Bone marrow (tissue), 2 donors: ENCODE measurements at regions not wholly inside any gene's neighbourhood (a gene's known extent, or its start where the extent isn't known, plus 50 kb on each side); places are given as distances from the start of the nearest gene placed in this dataset.
"Not testable (repeated sequence)": the region's sequence is repeated elsewhere in the genome, so short reads cannot be mapped to it uniquely, and the experiment has no call there.

Experiments
- DNase-seq, 2 donors: peaks; one replicate each; lab custom pipeline; 2025; lab: John Stamatoyannopoulos, UW

GRCh38 chr5:62896121-62896893 lies 317.7 kb downstream of the LRRC70 start:
- no peak for DNase-seq

- no peak for DNase-seq
These were observed 308.1 kb downstream of the LRRC70 start for GRCh38 chr5:62886603-62887315.

GRCh38 chr5:62837330-62837729 lies 258.7 kb downstream of the LRRC70 start:
- not testable (repeated sequence) for DNase-seq

GRCh38 chr5:62829604-62829986 lies 251.0 kb downstream of the LRRC70 start:
- DNase-seq = no peak

GRCh38 chr5:62828742-62829603 lies 250.4 kb downstream of the LRRC70 start:
- DNase-seq = no peak

- DNase-seq = no peak
These were observed 247.1 kb downstream of the LRRC70 start for GRCh38 chr5:62825623-62826220.

- no peak for DNase-seq
These were observed 246.3 kb downstream of the LRRC70 start for GRCh38 chr5:62824936-62825335.

GRCh38 chr5:62817043-62817442 lies 238.4 kb downstream of the LRRC70 start:
- not testable (repeated sequence) for DNase-seq

- DNase-seq = no peak
These were observed 236.4 kb downstream of the LRRC70 start for GRCh38 chr5:62814991-62815390.

GRCh38 chr5:62812621-62813255 lies 234.1 kb downstream of the LRRC70 start:
- no peak for DNase-seq

- DNase-seq = not testable (repeated sequence)
These were observed 226.2 kb downstream of the LRRC70 start for GRCh38 chr5:62804819-62805218.

- no peak for DNase-seq
These were observed 217.3 kb downstream of the LRRC70 start for GRCh38 chr5:62795926-62796325.

GRCh38 chr5:62794456-62794855 lies 215.8 kb downstream of the LRRC70 start:
- no peak for DNase-seq

GRCh38 chr5:62791059-62791458 lies 212.4 kb downstream of the LRRC70 start:
- no peak for DNase-seq

GRCh38 chr5:62790348-62790747 lies 211.7 kb downstream of the LRRC70 start:
- DNase-seq = no peak

- no peak for DNase-seq
These were observed 207.5 kb downstream of the LRRC70 start for GRCh38 chr5:62786099-62786498.

GRCh38 chr5:62785588-62785987 lies 207.0 kb downstream of the LRRC70 start:
- DNase-seq = no peak

GRCh38 chr5:62783374-62784057 lies 204.9 kb downstream of the LRRC70 start:
- DNase-seq = no peak

GRCh38 chr5:62780888-62781287 lies 202.3 kb downstream of the LRRC70 start:
- no peak for DNase-seq

- DNase-seq = no peak
These were observed 201.6 kb downstream of the LRRC70 start for GRCh38 chr5:62780230-62780629.

GRCh38 chr5:62779010-62779422 lies 200.4 kb downstream of the LRRC70 start:
- peak in 1 of 2 donors; percentile 13 for DNase-seq
